Activated T-cell treated with anti-CD3 and anti-CD28 coated beads, Interleukin-2, amount 50 U/mL, for 4 hours (primary cell): ENCODE measurements at regions not wholly inside any gene's neighbourhood (a gene's known extent, or its start where the extent isn't known, plus 50 kb on each side); places are given as distances from the start of the nearest gene placed in this dataset.
"Not testable (repeated sequence)": the region's sequence is repeated elsewhere in the genome, so short reads cannot be mapped to it uniquely, and the experiment has no call there.

ENCODE experiments used
- ATAC-seq, 2 donors: fragments of 200-7000 bp; cut with Tn5 transposase; one replicate each; pipeline ENCODE4 v1.10.0; 2021
- DNase-seq: peaks from one replicate; pipeline ENCODE4 v3.0.0-alpha.2; 2020
- H3K27me3 Mint-ChIP-seq: one replicate; pipeline ENCODE4 v1.8.0; 2021; ENCODE audit warnings: low read depth, mixed read lengths
- H3K36me3 Mint-ChIP-seq: one replicate; pipeline ENCODE4 v1.8.0; 2022; ENCODE audit warnings: mixed read lengths; ENCODE audit not compliant: insufficient read depth
- H3K4me1 Mint-ChIP-seq: one replicate; pipeline ENCODE4 v1.8.0; 2021; ENCODE audit warnings: low read depth, mixed read lengths
- H3K4me3 Mint-ChIP-seq: one replicate; pipeline ENCODE4 v1.8.0; 2021; ENCODE audit warnings: mild to moderate bottlenecking, moderate library complexity, mixed read lengths
- H3K9me3 Mint-ChIP-seq: one replicate; pipeline ENCODE4 v1.8.0; 2021; ENCODE audit warnings: mixed read lengths

GRCh38 chr2:16189836-16190160 is 249.4 kb downstream of the MYCN start:
- no peak for DNase-seq
- Mint-ChIP-seq H3K4me3 (no peak overlapping the region), H3K27me3 (no peaks in the 10 kb centered on the region), H3K4me1 (no peaks in the 10 kb centered on the region), H3K9me3 (no peaks in the 10 kb centered on the region), H3K36me3 (no peaks in the 10 kb centered on the region)
- no peak for ATAC-seq

DNA sequence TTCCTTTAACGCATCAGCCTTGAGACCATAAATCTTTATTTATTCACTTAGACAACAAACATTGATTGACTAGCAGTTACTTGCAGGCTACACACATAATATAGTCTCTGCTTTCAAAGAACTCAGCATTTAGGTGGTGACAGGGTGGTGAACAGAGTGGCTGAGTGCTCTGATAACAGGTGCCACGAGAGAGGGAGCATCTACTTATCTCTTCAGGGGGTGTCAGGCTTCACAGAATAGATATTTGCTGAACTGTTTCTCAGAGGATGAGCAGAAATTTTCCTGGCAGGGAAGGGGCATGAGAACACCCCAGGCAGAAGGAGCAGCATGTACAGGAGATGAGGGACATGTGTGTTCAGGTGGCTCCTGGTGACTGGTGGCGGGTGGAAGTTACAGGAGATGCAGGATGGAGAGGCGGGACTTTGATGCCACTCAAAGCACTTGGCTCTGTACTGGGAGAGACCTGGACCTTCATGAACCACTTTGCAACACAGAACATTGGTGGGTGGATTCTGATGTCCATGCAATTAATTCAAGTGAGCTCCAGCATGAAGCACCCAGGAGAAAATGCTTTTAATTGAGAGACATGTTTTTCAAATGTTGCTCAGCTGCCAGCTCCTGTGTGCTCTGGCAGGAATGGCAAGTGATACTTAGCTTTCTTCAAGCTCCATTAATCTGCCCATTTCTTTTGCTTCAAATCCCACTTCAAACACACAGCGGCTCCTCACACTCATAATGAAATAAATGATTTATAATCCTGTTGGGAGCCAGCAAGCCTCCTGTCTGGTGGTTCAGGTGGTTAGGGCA is 248.9 kb downstream of the MYCN start:
- no peak for DNase-seq
- H3K9me3 Mint-ChIP-seq: no peaks in the 10 kb centered on the region
- ATAC-seq: no peak
- no peaks in the 10 kb centered on the region for H3K4me1 Mint-ChIP-seq
- H3K27me3 Mint-ChIP-seq: no peaks in the 10 kb centered on the region
- no peak overlapping the region for H3K4me3 Mint-ChIP-seq
- H3K36me3 Mint-ChIP-seq: no peaks in the 10 kb centered on the region

DNA sequence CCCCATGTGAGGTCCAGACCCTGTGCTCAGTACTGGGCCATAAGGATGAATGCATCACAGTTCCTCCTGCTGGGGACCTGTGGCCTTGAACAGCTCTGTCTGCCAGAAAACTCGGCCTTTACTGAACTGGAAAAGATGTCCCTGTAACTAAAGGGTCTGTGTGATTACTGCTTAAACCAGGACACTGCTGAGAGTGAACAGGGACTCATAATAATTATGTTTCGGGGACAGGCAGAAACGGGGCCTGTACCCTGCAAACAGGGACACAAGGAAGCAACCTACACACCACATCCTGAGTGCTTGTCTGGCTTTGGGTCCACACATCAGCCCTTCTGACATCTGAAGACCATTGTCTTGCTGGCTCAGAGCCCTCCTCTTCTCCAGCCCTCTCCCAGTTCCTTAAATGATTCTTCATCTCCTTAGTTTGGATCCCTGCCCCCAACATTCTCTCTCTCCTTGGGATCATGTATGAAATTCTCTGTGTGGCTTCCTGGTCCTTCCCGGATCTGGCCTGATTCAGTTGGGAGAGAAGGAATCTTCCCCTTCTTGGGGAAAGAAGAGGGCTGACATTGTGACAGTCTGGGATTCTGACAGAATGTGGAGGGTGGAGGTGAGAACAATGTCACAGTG is 248.0 kb downstream of the MYCN start:
- Mint-ChIP-seq H3K9me3 (no peaks in the 10 kb centered on the region), H3K27me3 (peaks cover 1% of the 10 kb centered on the region), H3K36me3 (no peaks in the 10 kb centered on the region)

DNA sequence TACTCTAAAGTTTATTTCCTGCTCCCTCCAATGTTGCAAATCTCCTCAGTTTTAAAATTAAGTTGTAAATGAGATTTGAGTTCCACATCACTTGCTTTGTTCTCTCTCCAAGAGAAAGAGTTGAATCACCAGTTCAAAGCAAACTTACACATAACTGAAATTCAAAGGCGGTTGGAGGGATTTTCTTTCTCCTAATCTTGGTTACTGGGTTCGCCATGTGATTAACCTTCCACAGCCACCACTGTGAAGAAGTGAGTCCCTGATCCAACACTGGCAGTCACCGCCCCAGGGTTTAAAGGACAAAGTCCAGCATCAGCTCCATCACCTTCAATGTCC is 247.1 kb downstream of the MYCN start:
- Mint-ChIP-seq H3K4me3 (no peak overlapping the region), H3K27me3 (peaks cover 2% of the 10 kb centered on the region), H3K36me3 (no peaks in the 10 kb centered on the region), H3K4me1 (no peaks in the 10 kb centered on the region), H3K9me3 (no peaks in the 10 kb centered on the region)
- ATAC-seq (no peak), DNase-seq (no peak)

More for the DNA sequence above, 248.0 kb downstream of the MYCN start:
- no peak for DNase-seq
- H3K4me3 Mint-ChIP-seq: no peak overlapping the region
- no peak for ATAC-seq
- H3K4me1 Mint-ChIP-seq: no peaks in the 10 kb centered on the region

DNA sequence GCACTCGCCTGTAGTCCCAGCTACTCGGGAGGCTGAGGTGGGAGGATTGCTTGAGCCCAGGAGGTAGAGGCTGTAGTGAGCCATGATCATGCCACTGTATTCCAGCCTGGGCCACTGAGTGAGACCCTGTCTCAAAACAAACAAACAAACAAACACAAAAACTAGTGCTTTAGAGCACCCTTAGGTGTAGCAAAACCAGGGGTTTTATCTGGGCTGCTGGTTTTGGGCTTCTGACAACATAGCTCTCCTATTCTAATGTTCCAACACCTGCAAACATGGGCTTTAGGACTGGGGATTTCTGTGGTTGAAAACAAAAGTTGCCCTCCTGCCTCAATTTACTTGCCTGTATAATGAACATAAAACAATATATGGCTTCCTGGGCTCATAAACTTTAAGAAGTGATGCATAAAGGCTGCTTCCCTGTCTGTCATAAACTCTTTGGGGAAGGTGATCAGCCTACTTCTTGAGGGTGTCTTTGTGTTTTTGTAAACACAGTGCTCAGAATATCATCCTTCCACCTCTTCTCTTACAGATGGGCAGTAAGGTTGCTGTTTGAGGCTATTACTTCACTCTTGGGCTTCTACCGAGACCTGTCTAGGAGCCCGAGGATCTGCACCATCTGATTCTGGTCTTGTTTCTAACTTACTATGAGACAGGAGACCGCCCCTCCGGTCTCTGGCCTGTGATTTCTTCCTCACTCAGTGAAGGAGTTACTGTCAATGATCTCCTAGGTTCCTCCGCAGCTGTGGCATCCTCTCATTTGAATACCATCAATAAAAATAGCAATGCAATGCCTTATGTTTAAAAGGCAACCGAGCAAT is 246.5 kb downstream of the MYCN start:
- no peak for DNase-seq

DNA sequence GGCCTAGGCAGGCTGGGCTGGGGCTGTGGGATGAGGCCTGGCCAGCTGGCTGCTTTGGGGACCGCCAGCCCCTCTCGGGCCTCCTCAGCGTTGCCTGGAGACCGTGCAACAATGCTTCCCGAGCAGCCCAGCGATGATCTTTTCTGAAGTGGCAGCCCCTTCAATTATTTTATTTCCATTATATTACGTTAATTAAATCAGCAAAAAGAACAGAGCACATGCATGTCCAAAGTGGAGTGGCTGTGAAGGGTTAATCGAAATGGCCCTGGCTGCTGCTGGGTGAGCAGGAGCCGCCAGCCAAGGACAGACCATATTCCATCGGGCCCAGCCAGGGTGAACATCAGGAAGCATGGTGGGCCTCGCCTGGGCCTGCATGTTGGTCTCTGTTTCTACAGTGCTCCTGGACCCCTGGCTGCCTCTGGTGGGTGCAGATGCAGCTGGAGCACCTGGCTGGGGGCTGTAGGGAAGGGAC is 245.5 kb downstream of the MYCN start:
- DNase-seq: no peak
- H3K36me3 Mint-ChIP-seq: no peaks in the 10 kb centered on the region
- no peaks in the 10 kb centered on the region for H3K9me3 Mint-ChIP-seq
- no peaks in the 10 kb centered on the region for H3K4me1 Mint-ChIP-seq
- no peak overlapping the region for H3K4me3 Mint-ChIP-seq
- H3K27me3 Mint-ChIP-seq: peaks cover 2% of the 10 kb centered on the region
- no peak for ATAC-seq

More for the DNA sequence above, 246.5 kb downstream of the MYCN start:
- no peak overlapping the region for H3K4me3 Mint-ChIP-seq
- peaks cover 2% of the 10 kb centered on the region for H3K27me3 Mint-ChIP-seq
- no peaks in the 10 kb centered on the region for H3K36me3 Mint-ChIP-seq
- ATAC-seq: no peak
- no peaks in the 10 kb centered on the region for H3K4me1 Mint-ChIP-seq
- H3K9me3 Mint-ChIP-seq: no peaks in the 10 kb centered on the region

DNA sequence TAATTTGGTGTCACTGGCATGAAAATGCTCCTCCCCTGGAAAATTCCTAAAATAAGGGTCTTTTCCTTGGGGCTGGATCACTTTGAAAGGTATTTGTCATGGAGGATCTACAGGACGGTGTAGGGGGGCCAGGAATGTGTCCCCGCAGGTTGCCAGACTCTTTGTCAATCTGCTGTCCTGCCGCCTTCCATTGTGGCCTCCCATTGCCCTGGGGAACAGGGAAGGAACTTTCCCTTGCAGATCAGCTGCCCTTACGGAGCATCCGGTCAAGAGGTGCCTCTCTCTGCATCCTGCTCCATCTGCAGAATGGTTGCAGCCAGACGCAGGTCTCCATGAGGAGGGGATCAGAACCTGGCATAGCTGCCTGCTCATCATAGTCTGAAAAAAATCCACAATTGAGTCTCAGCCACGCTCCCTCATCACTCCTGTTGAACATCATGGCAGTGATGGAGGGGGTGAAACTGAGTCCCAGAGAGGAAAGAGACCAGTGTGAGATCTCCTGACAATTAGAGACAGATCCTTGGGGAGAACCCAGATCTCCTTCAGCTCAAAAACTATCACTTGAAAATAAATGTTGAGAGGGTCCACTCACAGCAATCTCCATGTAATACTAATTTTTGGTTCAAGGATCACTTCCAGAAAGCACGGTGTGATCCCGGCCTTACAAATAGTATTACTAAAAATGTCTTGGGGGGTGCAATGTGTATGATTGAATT is 244.8 kb downstream of the MYCN start:
- H3K9me3 Mint-ChIP-seq: no peaks in the 10 kb centered on the region
- H3K4me1 Mint-ChIP-seq: no peaks in the 10 kb centered on the region
- DNase-seq (no peak), ATAC-seq (no peak)
- H3K4me3 Mint-ChIP-seq: no peak overlapping the region
- H3K36me3 Mint-ChIP-seq: no peaks in the 10 kb centered on the region
- H3K27me3 Mint-ChIP-seq: peaks cover 2% of the 10 kb centered on the region

GRCh38 chr2:16184341-16184890 is 244.1 kb downstream of the MYCN start:
- ATAC-seq (no peak), DNase-seq (no peak)
- no peaks in the 10 kb centered on the region for H3K36me3 Mint-ChIP-seq
- no peaks in the 10 kb centered on the region for H3K9me3 Mint-ChIP-seq
- peaks cover 2% of the 10 kb centered on the region for H3K27me3 Mint-ChIP-seq
- H3K4me1 Mint-ChIP-seq: no peaks in the 10 kb centered on the region
- no peak overlapping the region for H3K4me3 Mint-ChIP-seq

GRCh38 chr2:16183345-16183744 is 243.0 kb downstream of the MYCN start:
- Mint-ChIP-seq H3K27me3 (peaks cover 2% of the 10 kb centered on the region), H3K36me3 (no peaks in the 10 kb centered on the region), H3K4me1 (no peaks in the 10 kb centered on the region), H3K9me3 (no peaks in the 10 kb centered on the region), H3K4me3 (no peak overlapping the region)
- DNase-seq (no peak), ATAC-seq (no peak)

DNA sequence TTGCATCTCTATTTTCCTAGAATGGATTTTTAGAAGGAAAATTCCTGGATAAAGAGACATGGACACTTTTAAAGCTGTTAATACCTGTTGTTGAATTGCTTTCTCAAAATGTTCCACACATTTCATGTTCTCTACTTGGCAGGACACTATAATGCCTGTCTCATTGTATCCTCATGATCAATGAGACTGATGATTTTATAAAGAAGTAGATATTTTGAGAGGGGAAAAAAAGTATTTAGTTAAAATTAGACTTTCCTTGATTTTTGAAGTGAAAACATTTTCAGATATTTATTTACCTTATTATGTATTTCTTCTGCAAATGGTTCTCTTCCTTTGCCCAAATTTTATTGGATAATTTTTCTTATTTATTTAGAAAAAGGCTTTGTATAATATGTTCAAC is 242.5 kb downstream of the MYCN start:
- Mint-ChIP-seq H3K9me3 (no peaks in the 10 kb centered on the region), H3K36me3 (no peaks in the 10 kb centered on the region), H3K27me3 (peaks cover 2% of the 10 kb centered on the region), H3K4me3 (no peak overlapping the region), H3K4me1 (no peaks in the 10 kb centered on the region)
- ATAC-seq (no peak), DNase-seq (no peak)

DNA sequence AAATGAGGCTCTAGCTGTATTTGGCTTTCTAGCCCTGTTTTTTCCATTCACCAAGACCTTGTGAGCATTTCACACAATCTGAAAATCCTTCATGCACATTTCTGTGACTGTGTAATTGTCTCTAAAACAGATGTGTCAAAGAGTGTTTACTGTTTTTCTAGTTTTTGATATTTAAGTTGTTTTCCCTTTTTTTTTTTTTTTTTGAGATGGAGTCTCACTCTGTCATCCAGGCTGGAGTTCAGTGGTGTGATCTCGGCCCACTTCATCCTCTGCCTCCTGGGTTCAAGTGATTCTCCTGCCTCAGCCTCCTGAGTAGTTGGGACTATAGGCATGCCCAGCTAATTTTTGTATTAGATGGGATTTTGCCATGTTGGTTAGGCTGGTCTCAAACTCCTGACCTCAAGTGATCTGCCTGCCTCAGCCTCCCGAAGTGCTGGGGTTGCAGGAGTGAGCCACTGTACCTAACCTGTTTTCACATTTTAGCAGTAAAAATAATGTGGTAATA is 242.0 kb downstream of the MYCN start:
- not testable (repeated sequence) for ATAC-seq, H3K36me3 Mint-ChIP-seq, H3K27me3 Mint-ChIP-seq, H3K9me3 Mint-ChIP-seq, DNase-seq, H3K4me3 Mint-ChIP-seq, H3K4me1 Mint-ChIP-seq

- ATAC-seq: no peak
- H3K27me3 Mint-ChIP-seq: peaks cover 2% of the 10 kb centered on the region
- H3K4me1 Mint-ChIP-seq: no peaks in the 10 kb centered on the region
- H3K36me3 Mint-ChIP-seq: no peaks in the 10 kb centered on the region
- H3K9me3 Mint-ChIP-seq: no peaks in the 10 kb centered on the region
- DNase-seq: no peak
- no peak overlapping the region for H3K4me3 Mint-ChIP-seq
Measured at GRCh38 chr2:16181741-16182090, 241.4 kb downstream of the MYCN start.

DNA sequence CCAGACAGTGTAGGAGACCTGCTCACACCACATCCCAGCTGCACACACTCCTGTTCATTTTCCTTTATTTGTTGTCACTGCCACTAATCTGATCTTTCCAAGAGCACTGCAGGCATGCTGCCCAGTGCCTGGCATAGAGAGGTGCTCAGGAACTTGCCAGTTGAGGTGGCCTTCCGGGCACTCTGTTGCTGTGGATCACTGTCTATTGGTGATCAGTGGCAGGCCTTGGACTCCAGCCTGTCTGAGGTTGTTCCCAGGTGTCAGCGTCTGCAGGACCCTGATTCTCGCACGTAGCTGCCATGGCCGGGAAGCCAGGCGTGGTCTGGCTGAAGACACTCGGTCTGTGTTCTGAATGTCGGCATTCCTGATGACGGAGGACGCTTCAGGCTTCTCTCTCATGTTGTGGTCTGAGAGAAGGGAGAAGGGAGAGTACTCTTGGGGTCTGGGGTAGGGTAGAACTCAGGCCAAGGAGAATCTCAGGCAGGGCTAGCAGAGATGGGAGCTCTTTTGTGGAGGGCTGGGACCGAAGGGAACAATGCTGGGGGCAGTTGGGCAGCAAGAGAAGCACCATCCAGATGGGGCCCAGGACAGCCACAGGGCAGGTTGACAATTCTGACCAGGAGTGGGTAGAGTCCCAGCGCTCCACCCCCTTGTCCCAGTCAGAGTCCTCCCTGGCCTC is 240.9 kb downstream of the MYCN start:
- H3K4me3 Mint-ChIP-seq: no peak overlapping the region
- no peaks in the 10 kb centered on the region for H3K9me3 Mint-ChIP-seq
- no peaks in the 10 kb centered on the region for H3K36me3 Mint-ChIP-seq
- H3K4me1 Mint-ChIP-seq: no peaks in the 10 kb centered on the region
- peaks cover 2% of the 10 kb centered on the region for H3K27me3 Mint-ChIP-seq
- DNase-seq (no peak), ATAC-seq (no peak)
